K562 (cell line): ENCODE measurements at regions not wholly inside any gene's neighbourhood (a gene's known extent, or its start where the extent isn't known, plus 50 kb on each side); places are given as distances from the start of the nearest gene placed in this dataset.
A peak's percentile ranks its signal among the peaks of the same experiment; 100 is the strongest.

Experiments used
- ARNT ChIP-seq, 2 experiments: fragments of 450-650 bp; IDR thresholded peaks; 2 replicates each; pipeline ENCODE4 v1.6.1; 2016; ENCODE audit warnings: mild to moderate bottlenecking in 1 of 2
- ATF7 ChIP-seq: fragments of 450-650 bp; IDR thresholded peaks from 2 replicates; pipeline ENCODE4 v1.7.1; 2014; ENCODE audit warnings: mild to moderate bottlenecking, moderate library complexity
- CXXC5 ChIP-seq: fragments of 250-450 bp; sonication (Bioruptor Pico); IDR thresholded peaks from 2 replicates; pipeline ENCODE4 v1.8.0; 2022; ENCODE audit warnings: inconsistent platforms, mild to moderate bottlenecking, moderate library complexity
- GATA2 ChIP-seq: sonication (generic); formaldehyde crosslinking; IDR thresholded peaks from 2 replicates; pipeline ENCODE4 v1.4.0; 2020; ENCODE audit warnings: mild to moderate bottlenecking, missing genetic modification reagents
- KDM2B ChIP-seq: fragments of 250-450 bp; sonication (Bioruptor Pico); IDR thresholded peaks from 2 replicates; pipeline ENCODE4 v1.8.0; 2021; ENCODE audit warnings: mild to moderate bottlenecking, moderate library complexity
- MECOM ChIP-seq: fragments of 250-450 bp; sonication (Bioruptor Pico); IDR thresholded peaks from 2 replicates; pipeline ENCODE4 v1.8.0; 2022; ENCODE audit warnings: inconsistent platforms
- MTA1 ChIP-seq: fragments of 450-650 bp; IDR thresholded peaks from 2 replicates; pipeline ENCODE4 v1.6.1; 2017; ENCODE audit warnings: borderline replicate concordance
- NFIC ChIP-seq: fragments of 450-650 bp; IDR thresholded peaks from 2 replicates; pipeline ENCODE4 v1.6.1; 2017; ENCODE audit warnings: mild to moderate bottlenecking, inconsistent platforms
- PML ChIP-seq: IDR thresholded peaks from 2 replicates; pipeline ENCODE4 v1.6.1; 2012; ENCODE audit warnings: low read length, inconsistent platforms
- POLR2A ChIP-seq: fragments of 450-650 bp; conservative IDR thresholded peaks from 2 replicates; pipeline ENCODE4 v1.6.1; 2016
- RAD21 ChIP-seq, 2 experiments: fragments of 250-450 bp in 1 of 2; fragments of 450-650 bp in 1 of 2; sonication (Bioruptor Pico) in 1 of 2; formaldehyde crosslinking in 1 of 2; IDR thresholded peaks in 1 of 2; conservative IDR thresholded peaks in 1 of 2; 2 replicates each; pipeline versions ENCODE4 v1.4.0 to v1.8.0; 2020 to 2022; ENCODE audit warnings: mild to moderate bottlenecking in 2 of 2, moderate library complexity in 1 of 2
- SOX6 ChIP-seq: fragments of 450-650 bp; IDR thresholded peaks from 2 replicates; pipeline ENCODE4 v1.6.1; 2014; ENCODE audit warnings: mild to moderate bottlenecking
- TBL1XR1 ChIP-seq, 2 experiments: IDR thresholded peaks; 2 replicates each; pipeline ENCODE4 v1.6.1; 2012; ENCODE audit warnings: improper control_type of control experiment in 2 of 2, low read length in 2 of 2, mild to moderate bottlenecking in 1 of 2
- VEZF1 ChIP-seq: fragments of 200-800 bp; sonication (Bioruptor generic); IDR thresholded peaks from 2 replicates; pipeline ENCODE4 v1.6.1; 2017; ENCODE audit warnings: missing genetic modification characterization, missing compliant biosample characterization
- ZBTB17 ChIP-seq: fragments of 450-650 bp; formaldehyde crosslinking; IDR thresholded peaks from 2 replicates; pipeline ENCODE4 v1.4.0; 2020; ENCODE audit warnings: mild to moderate bottlenecking
- ZKSCAN8 ChIP-seq: fragments of 200-800 bp; sonication (Bioruptor generic); IDR thresholded peaks from 2 replicates; pipeline ENCODE4 v1.6.1; 2016; ENCODE audit warnings: missing genetic modification characterization, missing compliant biosample characterization
- ZNF589 ChIP-seq: fragments of 200-800 bp; sonication (Bioruptor generic); IDR thresholded peaks from 2 replicates; pipeline ENCODE4 v1.6.1; 2016; ENCODE audit warnings: low read depth, missing genetic modification characterization, missing compliant biosample characterization
- TF ChIP-seq, protein P1 (sequence below): fragments of 250-450 bp; sonication (Bioruptor Pico); IDR thresholded peaks from 2 replicates; pipeline ENCODE4 v1.4.0; 2020; ENCODE audit warnings: mild to moderate bottlenecking, moderate library complexity, borderline replicate concordance

GRCh38 chr7:119925581-119926289 lies 347.2 kb upstream of the KCND2 start (continued):
- TF ChIP-seq PML (peak; percentile 98), ARNT (IDR thresholded peaks at IDR 0.05) (peak; percentile 75 to 83), MECOM (CRISPR knock-in tag) (no peak), ZKSCAN8 (CRISPR knock-in tag) (0 out of 2 replicates have a peak, but pooled peaks have one; percentile 25), MTA1 (peak; percentile 73), RAD21 (CRISPR knock-in tag; conservative IDR thresholded peaks at IDR 0.05 in 1 of 2, IDR thresholded peaks at IDR 0.05 in 1 of 2) (peak in 1 of 2 experiments; percentile 26; a peak in 1 of 4 replicates), NFIC (peak; percentile 87), GATA2 (CRISPR knock-in tag) (peak; percentile 93), VEZF1 (CRISPR knock-in tag) (no peak; the same call in 1 of the 2 replicates), SOX6 (peak; percentile 92), ZBTB17 (CRISPR knock-in tag) (0 out of 2 replicates have a peak, but pooled peaks have one; percentile 37), CXXC5 (CRISPR knock-in tag) (0 out of 2 replicates have a peak, but pooled peaks have one; percentile 21), POLR2A (no peak), KDM2B (CRISPR knock-in tag) (no peak), ZNF589 (CRISPR knock-in tag) (peak; percentile 80), TBL1XR1 (IDR thresholded peaks at IDR 0.05; ENCODE audit: low read length in 2 of 2) (peak; percentile 67 to 86; a peak in 3 of 4 replicates), ATF7 (peak; percentile 49)
- TF ChIP-seq, protein P1, sequence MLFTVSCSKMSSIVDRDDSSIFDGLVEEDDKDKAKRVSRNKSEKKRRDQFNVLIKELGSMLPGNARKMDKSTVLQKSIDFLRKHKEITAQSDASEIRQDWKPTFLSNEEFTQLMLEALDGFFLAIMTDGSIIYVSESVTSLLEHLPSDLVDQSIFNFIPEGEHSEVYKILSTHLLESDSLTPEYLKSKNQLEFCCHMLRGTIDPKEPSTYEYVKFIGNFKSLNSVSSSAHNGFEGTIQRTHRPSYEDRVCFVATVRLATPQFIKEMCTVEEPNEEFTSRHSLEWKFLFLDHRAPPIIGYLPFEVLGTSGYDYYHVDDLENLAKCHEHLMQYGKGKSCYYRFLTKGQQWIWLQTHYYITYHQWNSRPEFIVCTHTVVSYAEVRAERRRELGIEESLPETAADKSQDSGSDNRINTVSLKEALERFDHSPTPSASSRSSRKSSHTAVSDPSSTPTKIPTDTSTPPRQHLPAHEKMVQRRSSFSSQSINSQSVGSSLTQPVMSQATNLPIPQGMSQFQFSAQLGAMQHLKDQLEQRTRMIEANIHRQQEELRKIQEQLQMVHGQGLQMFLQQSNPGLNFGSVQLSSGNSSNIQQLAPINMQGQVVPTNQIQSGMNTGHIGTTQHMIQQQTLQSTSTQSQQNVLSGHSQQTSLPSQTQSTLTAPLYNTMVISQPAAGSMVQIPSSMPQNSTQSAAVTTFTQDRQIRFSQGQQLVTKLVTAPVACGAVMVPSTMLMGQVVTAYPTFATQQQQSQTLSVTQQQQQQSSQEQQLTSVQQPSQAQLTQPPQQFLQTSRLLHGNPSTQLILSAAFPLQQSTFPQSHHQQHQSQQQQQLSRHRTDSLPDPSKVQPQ, result no peak
- TF ChIP-seq, all 486 proteins: peak for 83
